Heart left ventricle (tissue), 16 donors: ENCODE measurements at regions not wholly inside any gene's neighbourhood (a gene's known extent, or its start where the extent isn't known, plus 50 kb on each side); places are given as distances from the start of the nearest gene placed in this dataset.

Source experiments
- ATAC-seq, 4 donors: fragments of 200-7000 bp; cut with Tn5 transposase; one replicate each; pipeline ENCODE4 v1.9.1; 2020 to 2022; ENCODE audit warnings: moderate library complexity in 4 of 4, mild to moderate bottlenecking in 3 of 4, moderate number of reproducible peaks in 1 of 4
- DNase-seq, 5 donors: peaks; one replicate each; pipeline ENCODE4 v3.0.0-alpha.2; 2020
- H3K27ac ChIP-seq, 12 donors: fragments of 200-600 bp; sonication (generic) in 4 of 12; one replicate each; pipeline versions ENCODE4 v1.5.0 to v1.8.0; 2016 to 2022; ENCODE audit warnings: mild to moderate bottlenecking in 2 of 12
- H3K27me3 ChIP-seq, 9 donors: fragments of 200-600 bp; sonication (generic) in 2 of 9; one replicate each; pipeline versions ENCODE4 v1.5.1 to v1.8.0; 2016 to 2022; ENCODE audit warnings: mild to moderate bottlenecking in 3 of 9
- H3K36me3 ChIP-seq, 9 donors: fragments of 200-600 bp; sonication (generic) in 2 of 9; one replicate each; pipeline versions ENCODE4 v1.5.0 to v1.8.0; 2018 to 2022; ENCODE audit warnings: mild to moderate bottlenecking in 2 of 9
- H3K4me1 ChIP-seq, 12 donors: fragments of 200-600 bp; sonication (generic) in 4 of 12; one replicate each; pipeline versions ENCODE4 v1.5.0 to v1.8.0; 2016 to 2022; ENCODE audit warnings: mild to moderate bottlenecking in 3 of 12
- H3K4me3 ChIP-seq, 12 donors: fragments of 200-600 bp; sonication (generic) in 4 of 12; one replicate each; pipeline versions ENCODE4 v1.5.0 to v1.8.0; 2017 to 2022; ENCODE audit warnings: mild to moderate bottlenecking in 9 of 12, moderate library complexity in 4 of 12
- H3K9me3 ChIP-seq, 12 donors: fragments of 200-600 bp; sonication (generic) in 4 of 12; one replicate each; pipeline versions ENCODE4 v1.5.0 to v1.8.0; 2016 to 2022; ENCODE audit warnings: mild to moderate bottlenecking in 1 of 12
- CTCF ChIP-seq, 12 donors: fragments of 200-600 bp; sonication (generic) in 4 of 12; IDR thresholded peaks; one replicate each; pipeline versions ENCODE4 v1.5.0 to v1.8.0; 2018 to 2022; ENCODE audit warnings: antibody characterized with exemption in 12 of 12, mild to moderate bottlenecking in 5 of 12
- POLR2A ChIP-seq, 2 donors: fragments of 450-650 bp; IDR thresholded peaks; one replicate each; pipeline ENCODE4 v1.6.1; 2017; ENCODE audit warnings: antibody characterized with exemption in 2 of 2, mild to moderate bottlenecking in 2 of 2, moderate library complexity in 2 of 2
- whole genome bisulfite sequencing, 4 donors: extraction: QIAGEN DNeasy Blood & Tissue Kit in 2 of 4; methylation state at CpG; one replicate each; pipeline versions ENCODE4 v1.1.5 to v1.1.7; 2013 to 2018; 5-methylcytosine and 5-hydroxymethylcytosine counted together
- intact Hi-C, 10 donors: fragments of 100-400 bp; cut with DNase I; formaldehyde crosslinking; loops; one replicate each; pipeline versions ENCODE4 v1.11.1 to v1.14.2; 2022
- donor health status: ischemic (EF 13 %, LVEDD 7.1; RV severe dilation, severe dysfunction).
- donor health status: healthy with polysubstance abuse.
- donor health status: DM: no; HTN: yes; CAD: no.
- donor health status: DM: no; HTN: no; CAD: no.
- donor health status: ischemic (EF 25% LVEDD 6.9; RV normal size, moderate dysfunction).
- donor health status: ischemic (EF 25% LVEDD 5.7; RV mildly dilated, moderate dysfunction).
- donor health status: healthy.
- donor health status: DM: yes; HTN: yes; CAD: no.
- donor health status: ischemic (EF 35%, LVEDD 5.7; RV mildly dilated, moderate dysfunction).
- donor health status: nonischemic (EF 11% LVEDD 7.7; RV severe dilation, severe dysfunction).
- donor health status: DM: yes; HTN: yes; CAD: no.
- donor health status: PGD.
- donor health status: ischemic (EF 29% LVEDD 5.4; RV normal size, mild dysfunction).
- donor health status: nonischemic (EF 23%, LVEDD 6.1; RV moderate dilation, normal function).

GRCh38 chr9:2354216-2354615, 267.4 kb upstream of the VLDLR start:
- intact Hi-C loops, result no loop called here
- no peak for DNase-seq

GRCh38 chr9:2354856-2355696, 266.5 kb upstream of the VLDLR start:
- no peaks in the 10 kb centered on the region for H3K36me3 ChIP-seq
- no peak overlapping the region for H3K27ac ChIP-seq
- intact Hi-C loops, result no loop called here
- TF ChIP-seq POLR2A (IDR thresholded peaks at IDR 0.05), result no peak
- no peak for TF ChIP-seq CTCF (IDR thresholded peaks at IDR 0.05)
- no peak for ATAC-seq
- WGBS, 4 donors, result 70 to 81% (median 75%) methylated on average over 8 of the region's 8 CpGs
- no peaks in the 10 kb centered on the region for H3K27me3 ChIP-seq
- no peaks in the 10 kb centered on the region for H3K4me1 ChIP-seq
- no peak overlapping the region for H3K4me3 ChIP-seq
- no peak for DNase-seq
- H3K9me3 ChIP-seq, result no peaks in the 10 kb centered on the region

More at GRCh38 chr9:2354216-2354615, 267.4 kb upstream of the VLDLR start:
- 71 to 83% (median 80%) methylated on average over 4 of the region's 4 CpGs for WGBS, 4 donors
- Histone ChIP-seq H3K4me3 (no peak overlapping the region), H3K36me3 (no peaks in the 10 kb centered on the region), H3K9me3 (peaks cover 0 to 2% (median 0%) of the 10 kb centered on the region in 12 donors), H3K27me3 (no peaks in the 10 kb centered on the region), H3K4me1 (no peaks in the 10 kb centered on the region), H3K27ac (no peak overlapping the region)
- TF ChIP-seq POLR2A (IDR thresholded peaks at IDR 0.05) (no peak), CTCF (IDR thresholded peaks at IDR 0.05) (no peak)
- ATAC-seq, result no peak

- no peaks in the 10 kb centered on the region for H3K9me3 ChIP-seq
- no peaks in the 10 kb centered on the region for H3K4me1 ChIP-seq
- H3K27me3 ChIP-seq, result no peaks in the 10 kb centered on the region
- intact Hi-C loops, result no loop called here
- 35 to 60% (median 46%) methylated on average over 7 of the region's 7 CpGs for WGBS, 4 donors
- no peak overlapping the region for H3K27ac ChIP-seq
- no peak for DNase-seq
- TF ChIP-seq CTCF (IDR thresholded peaks at IDR 0.05) (no peak), POLR2A (IDR thresholded peaks at IDR 0.05) (no peak)
- no peaks in the 10 kb centered on the region for H3K36me3 ChIP-seq
- no peak for ATAC-seq
- no peak overlapping the region for H3K4me3 ChIP-seq
Measured at GRCh38 chr9:2355697-2355983, 265.9 kb upstream of the VLDLR start.

- Histone ChIP-seq H3K36me3 (no peaks in the 10 kb centered on the region), H3K4me3 (no peak overlapping the region), H3K9me3 (no peaks in the 10 kb centered on the region), H3K27ac (no peak overlapping the region), H3K4me1 (no peaks in the 10 kb centered on the region), H3K27me3 (no peaks in the 10 kb centered on the region)
- ATAC-seq (no peak), DNase-seq (no peak)
- intact Hi-C loops, result no loop called here
- no peak for TF ChIP-seq POLR2A (IDR thresholded peaks at IDR 0.05)
- no peak for TF ChIP-seq CTCF (IDR thresholded peaks at IDR 0.05)
- WGBS, 4 donors, result 90 to 93% (median 91%) methylated on average over 8 of the region's 8 CpGs
Measured at GRCh38 chr9:2356041-2356790, 265.4 kb upstream of the VLDLR start.
